Activated CD4-positive, alpha-beta memory T cell treated with anti-CD3 and anti-CD28 coated beads for 36 hours (primary cell): ENCODE measurements at regions not wholly inside any gene's neighbourhood (a gene's known extent, or its start where the extent isn't known, plus 50 kb on each side); places are given as distances from the start of the nearest gene placed in this dataset.
"Not testable (repeated sequence)": the region's sequence is repeated elsewhere in the genome, so short reads cannot be mapped to it uniquely, and the experiment has no call there.

Experiments
- CTCF ChIA-PET: fragments of 350-600 bp; sonication (Branson Sonifier 250); formaldehyde crosslinking; loops from one replicate; lab custom pipeline; 2021; ENCODE audit warnings: antibody characterized with exemption, inconsistent platforms; lab: Charles Lee
- POLR2A ChIA-PET: fragments of 350-600 bp; sonication (Branson Sonifier 250); formaldehyde crosslinking; loops from one replicate; lab custom pipeline; 2021; ENCODE audit warnings: antibody characterized with exemption; lab: Charles Lee
- DNase-seq: peaks from one replicate; pipeline ENCODE4 v3.0.0-alpha.2; 2020
- H3K27ac Mint-ChIP-seq: one replicate; pipeline ENCODE4 v1.8.0; 2021; ENCODE audit warnings: mixed read lengths
- H3K27me3 Mint-ChIP-seq: one replicate; pipeline ENCODE4 v1.8.0; 2021; ENCODE audit warnings: mixed read lengths
- H3K36me3 Mint-ChIP-seq: one replicate; pipeline ENCODE4 v1.8.0; 2021; ENCODE audit warnings: mixed read lengths
- H3K4me1 Mint-ChIP-seq: one replicate; pipeline ENCODE4 v1.8.0; 2021; ENCODE audit warnings: low read depth, mixed read lengths
- H3K4me3 Mint-ChIP-seq: one replicate; pipeline ENCODE4 v1.8.0; 2021; ENCODE audit warnings: mild to moderate bottlenecking, mixed read lengths
- H3K9me3 Mint-ChIP-seq: one replicate; pipeline ENCODE4 v1.8.0; 2021; ENCODE audit warnings: mixed read lengths
- intact Hi-C: fragments of 100-400 bp; cut with micrococcal nuclease; formaldehyde crosslinking; loops from one replicate; pipeline ENCODE4 v1.15.1; 2023

GRCh38 chr11:39542460-39542859 is 1917.0 kb downstream of the LRRC4C start:
- Mint-ChIP-seq H3K4me1 (no peaks in the 10 kb centered on the region), H3K9me3 (peaks cover 26% of the 10 kb centered on the region), H3K4me3 (no peak overlapping the region), H3K27ac (no peak overlapping the region), H3K36me3 (no peaks in the 10 kb centered on the region), H3K27me3 (no peaks in the 10 kb centered on the region)
- DNase-seq, result no peak
- intact Hi-C loops, result no loop called here
- CTCF ChIA-PET, result no interaction called here
- POLR2A ChIA-PET, result no interaction called here

GRCh38 chr11:39541945-39542351 is 1917.5 kb downstream of the LRRC4C start:
- Mint-ChIP-seq H3K4me1 (no peaks in the 10 kb centered on the region), H3K36me3 (no peaks in the 10 kb centered on the region), H3K27me3 (no peaks in the 10 kb centered on the region), H3K27ac (no peak overlapping the region), H3K4me3 (no peak overlapping the region), H3K9me3 (peaks cover 28% of the 10 kb centered on the region)
- CTCF ChIA-PET, result no interaction called here
- no peak for DNase-seq
- POLR2A ChIA-PET, result no interaction called here
- intact Hi-C loops, result no loop called here

- H3K27ac Mint-ChIP-seq, H3K4me1 Mint-ChIP-seq, H3K4me3 Mint-ChIP-seq, DNase-seq, intact Hi-C loops, CTCF ChIA-PET, H3K27me3 Mint-ChIP-seq, H3K36me3 Mint-ChIP-seq, POLR2A ChIA-PET: not testable (repeated sequence)
- peaks cover 47% of the 10 kb centered on the region for H3K9me3 Mint-ChIP-seq
These were observed 1923.1 kb downstream of the LRRC4C start for GRCh38 chr11:39536323-39536722.
